NCI-H1105 treated with DMSO at 0.1 percent for 48 hours (cell line): ENCODE measurements at regions not wholly inside any gene's neighbourhood (a gene's known extent, or its start where the extent isn't known, plus 50 kb on each side); places are given as distances from the start of the nearest gene placed in this dataset.

Experiments
- DNase-seq: peaks from one replicate; lab custom pipeline; 2025; lab: John Stamatoyannopoulos, UW

DNA sequence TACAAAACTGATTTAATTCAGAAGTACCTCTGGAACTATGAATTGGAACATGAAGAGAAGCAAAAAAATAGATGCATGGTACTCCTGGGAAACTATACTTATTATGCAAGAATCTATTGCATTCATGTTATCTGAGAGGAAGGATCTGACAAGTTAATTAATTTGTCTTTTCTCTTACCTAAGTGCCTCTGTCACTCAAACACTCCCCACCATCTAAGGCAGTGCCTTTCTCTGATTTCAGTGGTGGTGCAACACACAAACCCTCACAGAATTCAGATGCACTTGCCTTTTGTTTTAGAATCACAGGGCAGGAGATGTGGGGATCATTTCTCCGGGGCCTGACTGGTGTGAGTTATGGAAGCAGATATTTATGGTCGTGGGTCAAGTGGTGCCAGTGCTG, 52.5 kb upstream of the C9orf72 start:
- no peak for DNase-seq

DNA sequence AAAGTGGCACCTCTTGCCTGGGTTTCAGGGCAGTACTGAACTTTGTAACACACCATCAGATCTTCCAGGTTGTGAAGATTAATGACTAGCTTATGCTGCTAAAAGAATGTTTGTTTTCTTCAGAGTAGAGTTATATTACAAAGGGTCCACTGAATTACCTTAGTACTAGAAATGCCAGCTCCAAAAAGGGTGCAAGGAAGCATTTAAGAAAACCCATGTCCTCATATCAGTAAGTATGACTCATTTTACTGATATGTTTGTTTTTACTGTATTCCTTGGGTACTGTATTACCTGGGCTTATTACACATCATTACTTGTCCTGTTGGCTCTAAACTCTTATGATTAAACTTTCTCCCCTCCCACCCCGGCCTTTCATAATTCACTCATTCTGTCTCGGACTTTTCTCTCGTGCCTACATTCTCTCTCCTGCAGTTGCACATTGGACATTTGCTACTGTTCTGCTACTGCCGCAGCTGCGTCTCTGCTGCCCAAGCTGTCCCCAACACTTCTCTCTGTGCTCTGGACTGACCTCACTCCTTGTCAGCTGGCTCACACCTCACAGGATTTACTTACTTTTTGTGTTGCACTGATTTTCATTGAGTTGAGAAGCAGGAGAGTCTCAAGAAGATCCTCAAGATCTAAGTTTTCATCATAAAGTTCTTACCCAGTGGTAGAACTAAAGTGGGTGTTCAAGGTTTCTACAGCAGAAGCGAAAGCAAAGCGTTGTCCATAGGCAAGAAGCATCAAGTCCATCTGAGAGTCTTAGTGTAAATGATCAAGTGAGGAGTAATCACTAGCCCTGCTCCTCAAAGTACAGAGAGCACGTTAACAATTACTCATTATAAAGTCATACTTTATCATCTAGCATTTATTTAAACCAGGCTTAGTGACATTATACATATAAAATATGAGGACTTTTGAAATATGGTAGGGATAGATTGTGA, 53.2 kb upstream of the C9orf72 start:
- no peak for DNase-seq

DNA sequence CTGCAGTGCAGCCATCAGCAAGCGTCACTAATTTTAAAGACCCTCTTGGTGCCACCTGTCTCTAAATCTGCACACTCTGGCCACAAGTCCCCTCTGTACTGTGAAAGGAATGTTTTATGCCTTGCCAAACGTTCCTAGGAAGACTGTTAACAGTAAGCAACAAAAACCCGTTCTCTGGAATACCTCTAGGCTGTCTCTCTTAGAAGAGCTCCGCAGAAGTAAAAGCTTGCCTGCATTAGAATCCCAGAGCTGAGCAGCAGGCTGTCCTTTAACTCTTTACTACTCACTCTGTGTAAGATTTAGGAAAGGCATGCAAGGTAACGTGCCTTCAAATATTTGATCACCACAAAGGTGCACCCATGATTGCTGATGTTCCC, 53.9 kb upstream of the C9orf72 start:
- DNase-seq = no peak

DNA sequence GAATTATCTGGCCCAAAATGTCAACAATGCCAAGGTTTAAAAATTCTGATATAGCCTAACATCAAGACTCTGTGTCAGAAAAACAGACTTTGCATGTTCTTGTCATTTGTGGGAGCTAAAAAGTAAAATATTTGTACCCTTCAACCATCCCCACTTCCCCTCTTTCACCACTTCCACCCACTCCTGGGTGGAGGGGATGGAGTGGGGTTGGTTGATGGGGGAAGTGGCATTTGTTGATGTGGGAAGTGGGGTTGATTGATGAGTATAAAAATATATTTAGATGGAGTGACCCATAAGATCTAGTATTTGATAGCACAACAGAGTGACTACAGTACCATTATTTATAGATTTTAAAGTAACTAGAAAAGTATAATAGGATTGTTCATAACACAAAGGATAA, 55.0 kb upstream of the C9orf72 start:
- no peak for DNase-seq

DNA sequence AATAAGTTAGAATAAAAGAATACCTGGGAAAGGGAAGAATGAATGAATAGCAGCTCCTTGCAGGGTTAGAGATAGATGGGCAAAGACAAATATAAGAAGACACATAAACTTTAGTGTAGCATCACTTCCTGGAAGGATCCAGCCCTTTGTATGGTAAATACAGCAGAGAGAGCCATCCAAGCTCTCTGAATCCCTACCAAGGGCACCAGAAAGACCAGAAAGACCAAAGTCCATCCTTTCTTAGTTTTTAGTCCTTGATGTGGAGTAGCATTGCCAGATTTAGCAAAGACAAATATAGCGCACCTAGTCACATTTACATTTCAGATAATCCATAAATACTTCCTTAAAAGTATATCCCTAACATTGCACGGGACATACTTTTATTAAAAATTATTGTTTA, 56.1 kb upstream of the C9orf72 start:
- DNase-seq = no peak

DNA sequence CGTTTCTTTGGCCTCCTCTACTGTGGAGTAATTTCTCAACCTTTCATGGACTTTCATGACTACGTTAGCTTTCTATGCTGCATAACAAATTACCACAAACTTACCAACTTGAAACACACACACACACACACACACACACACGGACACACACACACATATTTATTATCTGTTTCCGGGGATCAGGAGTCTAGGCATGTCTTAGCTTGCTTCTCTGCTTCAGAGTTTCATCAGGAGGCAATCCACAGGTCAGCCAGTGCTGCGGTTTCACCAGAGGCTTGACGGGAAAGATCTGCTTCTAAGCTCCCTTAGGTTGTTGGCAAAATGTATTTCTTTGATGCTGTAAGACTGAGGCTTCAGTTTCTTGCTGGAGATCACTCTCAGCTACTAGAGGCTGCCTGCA, 59.0 kb upstream of the C9orf72 start:
- no peak for DNase-seq

DNA sequence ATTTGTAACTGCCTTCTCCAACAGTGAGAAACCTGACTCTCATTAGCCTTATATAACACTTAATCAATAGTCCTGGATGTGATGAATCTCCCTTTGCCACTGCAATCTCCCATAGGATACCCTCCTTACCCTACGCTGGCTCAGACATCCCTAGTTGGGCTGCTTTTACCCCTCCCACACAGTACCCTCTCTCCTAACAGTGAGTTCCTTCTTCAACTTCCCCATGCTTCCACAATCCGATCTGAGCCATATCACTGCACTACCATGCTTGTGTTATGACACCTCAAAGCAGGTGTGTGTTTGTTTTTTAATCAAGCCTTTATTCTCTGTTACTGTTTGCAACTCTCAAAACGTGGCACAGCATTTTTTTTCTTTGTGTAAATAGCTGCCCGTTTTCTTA, 60.5 kb upstream of the C9orf72 start:
- DNase-seq = no peak

DNA sequence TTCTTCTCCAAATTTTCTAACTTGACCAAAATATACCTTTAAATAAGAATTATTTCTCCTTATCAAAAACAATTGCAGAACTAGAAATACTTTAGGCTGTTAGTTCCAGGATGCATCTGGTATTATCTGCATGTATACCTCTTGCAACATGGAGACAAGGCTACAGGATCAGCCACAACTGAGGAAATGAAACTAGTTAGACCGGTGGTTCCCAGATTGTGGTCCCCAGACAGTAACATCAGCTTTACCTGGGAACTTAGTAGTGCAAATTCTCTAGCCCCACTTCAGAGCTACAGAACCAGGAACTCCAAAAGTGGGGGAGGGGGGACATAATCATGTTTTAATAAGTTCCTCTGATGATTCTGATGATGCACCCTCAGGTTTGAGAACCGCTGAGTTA, 61.6 kb upstream of the C9orf72 start:
- DNase-seq = no peak

DNA sequence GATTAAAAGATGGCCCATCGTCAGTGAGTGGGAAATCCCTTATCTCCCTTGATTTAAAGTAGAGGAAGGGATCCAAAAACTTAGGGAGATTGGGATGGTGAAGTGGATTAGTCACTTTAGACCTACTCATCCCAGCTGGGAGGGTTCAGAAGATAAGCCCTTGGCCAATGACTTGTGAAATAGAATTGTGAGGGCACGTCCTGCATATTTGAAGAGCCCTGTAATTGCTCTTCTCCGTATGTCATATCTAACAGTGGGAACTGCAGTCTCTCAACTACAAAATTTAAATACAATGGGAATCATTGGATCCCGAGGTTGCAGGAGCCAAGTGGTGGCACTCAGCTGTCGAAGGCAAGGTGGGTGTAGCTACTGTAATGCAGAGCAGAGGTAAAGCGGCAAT, 65.4 kb upstream of the C9orf72 start:
- no peak for DNase-seq

DNA sequence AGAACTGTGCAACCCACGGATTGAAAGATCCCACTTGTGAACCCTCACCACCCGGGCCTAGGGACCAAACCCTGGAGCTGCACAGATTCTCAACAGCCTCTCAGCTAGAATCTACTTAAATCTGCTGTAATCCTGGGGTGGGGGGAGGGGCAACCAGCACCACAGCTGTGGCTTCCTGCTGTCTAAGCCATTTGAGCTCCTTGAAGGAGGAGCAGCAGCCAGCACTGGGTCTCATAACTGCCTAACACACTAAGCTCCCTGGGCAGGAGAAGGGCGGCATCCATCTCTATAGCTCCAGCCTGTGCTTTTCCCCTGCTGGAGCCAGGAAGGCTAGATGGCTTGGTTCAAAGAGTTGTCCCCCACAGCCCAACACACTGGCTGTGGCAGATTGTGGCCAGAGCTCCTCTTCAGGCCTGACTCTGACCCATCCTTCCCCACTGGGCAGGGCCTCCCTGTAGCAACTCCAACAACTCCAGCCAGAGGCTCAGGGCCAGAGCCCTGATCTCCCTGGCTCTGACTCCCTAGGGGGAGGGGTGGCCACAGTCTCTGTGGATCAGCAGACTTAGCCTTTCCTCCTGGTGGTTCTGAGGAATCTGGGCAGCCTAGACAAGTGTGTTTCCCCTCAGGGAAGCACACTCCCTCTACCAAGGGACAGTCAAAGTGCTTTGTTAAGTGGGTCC, 72.0 kb upstream of the C9orf72 start:
- no peak for DNase-seq

DNA sequence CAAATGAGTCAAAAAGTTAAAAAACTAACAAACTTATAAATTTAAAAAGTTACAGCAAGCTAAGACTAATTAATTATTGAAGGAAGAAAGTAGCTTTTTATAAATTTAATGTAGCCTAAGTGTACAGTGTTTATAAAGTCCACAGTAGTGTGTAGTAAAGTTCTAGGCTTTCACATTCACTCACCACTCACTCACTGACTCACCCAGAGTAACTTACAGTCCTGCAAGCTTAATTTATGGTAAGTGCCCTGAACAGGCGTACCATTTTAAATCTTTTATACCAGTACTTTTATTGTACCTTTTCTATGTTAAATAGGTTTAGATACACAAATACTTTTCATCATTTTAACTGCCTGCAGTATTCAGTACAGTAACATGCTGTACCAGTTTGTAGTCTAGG, 80.0 kb upstream of the C9orf72 start:
- no peak for DNase-seq

DNA sequence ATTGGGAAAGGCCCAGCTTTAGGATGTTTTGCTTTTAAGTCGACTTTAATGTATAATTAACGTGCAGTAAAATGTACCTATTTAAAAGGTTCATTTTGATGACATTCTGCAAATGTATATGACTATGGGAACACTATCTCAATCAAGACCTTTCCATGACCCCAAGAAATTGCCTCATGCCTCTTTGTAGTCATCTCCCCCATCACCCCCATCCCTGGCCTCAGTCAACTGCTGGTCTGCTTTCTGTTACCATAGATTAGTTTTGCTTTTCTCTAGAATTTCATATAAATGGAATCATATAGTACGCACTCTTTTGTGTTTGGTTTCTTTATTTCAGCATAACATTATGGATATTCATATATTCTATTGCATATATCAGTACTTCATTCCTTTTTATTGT, 80.7 kb upstream of the C9orf72 start:
- no peak for DNase-seq

DNA sequence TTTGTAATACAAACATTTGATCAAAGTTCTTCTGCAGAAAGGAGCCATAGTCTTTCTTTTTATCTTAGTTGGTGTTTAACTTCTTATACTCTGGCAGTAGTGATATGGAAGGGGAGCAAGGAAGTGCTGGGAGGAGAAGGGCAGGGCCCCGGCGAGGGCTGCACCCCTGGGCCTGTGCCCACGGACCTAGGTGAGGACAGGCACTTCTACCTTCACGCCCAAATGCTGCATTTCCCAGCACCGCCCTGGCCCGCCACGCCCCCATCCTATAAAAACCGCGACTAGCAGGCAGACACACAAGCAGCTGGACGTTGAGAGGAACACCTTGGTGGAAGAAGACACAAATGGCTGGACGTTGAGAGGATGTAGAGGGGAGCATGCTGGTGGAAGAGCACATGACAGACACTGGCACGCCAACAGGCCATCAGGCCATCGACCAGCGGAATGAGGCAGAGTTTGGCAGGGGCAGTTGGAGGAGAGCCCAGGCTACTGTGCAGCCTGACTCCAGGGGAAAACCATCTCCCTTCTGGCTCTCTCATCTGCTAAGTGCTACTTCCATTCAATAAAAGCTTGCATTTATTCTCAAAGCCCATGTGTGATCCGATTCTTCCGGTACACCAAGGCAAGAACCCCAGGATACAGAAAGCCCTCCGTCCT, 81.5 kb upstream of the C9orf72 start:
- DNase-seq = no peak

DNA sequence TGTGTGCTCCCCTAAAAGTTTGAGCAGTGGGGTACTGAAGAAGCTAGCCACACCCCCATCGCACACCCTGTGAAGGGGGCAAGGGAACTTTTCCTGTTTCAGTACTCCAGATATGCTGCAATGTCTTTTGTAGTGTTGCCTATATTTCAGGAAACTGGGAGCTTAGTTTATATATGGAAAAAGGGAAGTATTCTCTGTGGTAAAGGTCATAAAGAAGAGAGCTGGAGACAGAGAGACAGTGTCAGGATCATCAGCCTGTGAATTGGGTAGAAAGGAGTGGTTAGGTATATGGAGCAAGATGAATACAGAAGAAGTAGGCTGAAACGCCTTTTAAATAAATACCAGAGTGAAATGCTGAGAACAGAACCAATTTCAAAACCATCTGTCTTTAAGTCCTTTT, 82.2 kb upstream of the C9orf72 start:
- DNase-seq = no peak

DNA sequence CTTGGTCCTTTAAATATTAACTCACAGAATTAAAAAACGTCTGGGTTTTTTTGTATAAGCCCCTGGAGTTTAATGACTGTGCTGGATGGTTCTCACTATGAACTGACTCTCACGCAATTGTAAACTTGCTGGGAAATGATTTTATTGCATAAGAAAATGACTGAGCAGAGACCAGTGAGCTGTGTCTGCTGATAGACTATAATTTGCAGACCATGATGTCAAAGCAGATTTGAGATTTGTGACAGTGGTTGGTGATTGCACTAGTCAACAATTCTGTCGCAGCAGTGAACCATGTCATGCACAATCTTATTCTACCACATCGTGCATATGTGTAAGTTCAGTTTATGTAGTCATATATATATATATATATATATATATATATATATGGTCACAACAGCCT, 85.7 kb upstream of the C9orf72 start:
- no peak for DNase-seq

DNA sequence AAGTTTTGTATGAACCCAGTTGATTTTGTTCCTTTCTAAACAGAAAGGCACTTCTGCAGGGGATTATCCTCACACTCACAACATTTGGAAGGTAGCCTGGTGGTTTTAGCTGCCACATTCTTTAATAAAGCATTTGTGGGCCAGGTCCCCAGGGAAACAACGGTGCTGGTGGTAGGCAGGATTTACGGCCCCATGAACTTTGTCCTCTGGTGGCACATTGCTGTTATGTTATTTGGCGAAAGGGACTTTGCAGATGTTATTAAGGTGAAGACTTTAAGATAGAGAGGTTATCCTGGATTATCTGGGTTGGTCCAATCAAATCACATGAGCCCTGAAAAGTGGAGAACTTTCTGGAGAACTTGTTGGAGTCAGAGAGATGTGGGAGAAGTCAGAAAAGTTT, 86.3 kb upstream of the C9orf72 start:
- DNase-seq = no peak

DNA sequence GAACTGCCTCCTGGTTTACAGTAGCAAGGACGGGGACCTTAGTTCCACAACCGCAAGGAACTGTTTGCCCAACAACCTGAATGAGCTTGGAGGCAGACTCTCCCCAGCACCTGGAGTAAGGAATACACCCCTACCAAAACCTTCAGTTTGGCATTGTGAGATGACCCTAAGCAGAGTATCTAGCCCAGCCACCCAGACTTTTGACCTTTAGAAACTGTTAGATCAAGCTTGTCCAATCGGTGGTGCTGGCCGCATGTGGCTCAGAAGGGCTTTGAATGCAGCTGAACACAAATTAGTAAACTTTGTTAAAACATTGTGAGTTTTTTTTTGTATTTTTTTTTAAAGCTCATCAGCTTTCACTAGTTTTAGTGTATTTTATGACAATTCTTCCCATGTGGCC, 86.9 kb upstream of the C9orf72 start:
- DNase-seq = no peak

DNA sequence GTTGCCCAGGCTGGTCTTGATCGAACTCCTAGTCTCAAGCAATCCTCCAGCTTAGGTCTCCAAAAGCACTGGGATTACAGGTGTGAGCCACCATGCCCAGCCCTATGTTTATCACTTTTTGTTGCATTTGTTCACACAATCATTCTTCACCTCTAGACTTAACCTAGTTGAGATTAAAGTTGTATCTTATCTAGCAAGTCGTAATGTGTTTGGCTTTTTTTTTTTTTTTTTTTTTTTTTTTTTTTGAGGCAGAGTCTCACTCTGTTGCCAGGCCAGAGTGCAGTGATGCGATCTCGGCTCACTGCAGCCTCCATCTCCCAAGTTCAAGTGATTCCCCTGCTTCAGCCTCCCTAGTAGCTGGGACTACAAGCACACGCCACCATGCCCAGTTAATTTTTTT, 90.2 kb upstream of the C9orf72 start:
- no peak for DNase-seq

DNA sequence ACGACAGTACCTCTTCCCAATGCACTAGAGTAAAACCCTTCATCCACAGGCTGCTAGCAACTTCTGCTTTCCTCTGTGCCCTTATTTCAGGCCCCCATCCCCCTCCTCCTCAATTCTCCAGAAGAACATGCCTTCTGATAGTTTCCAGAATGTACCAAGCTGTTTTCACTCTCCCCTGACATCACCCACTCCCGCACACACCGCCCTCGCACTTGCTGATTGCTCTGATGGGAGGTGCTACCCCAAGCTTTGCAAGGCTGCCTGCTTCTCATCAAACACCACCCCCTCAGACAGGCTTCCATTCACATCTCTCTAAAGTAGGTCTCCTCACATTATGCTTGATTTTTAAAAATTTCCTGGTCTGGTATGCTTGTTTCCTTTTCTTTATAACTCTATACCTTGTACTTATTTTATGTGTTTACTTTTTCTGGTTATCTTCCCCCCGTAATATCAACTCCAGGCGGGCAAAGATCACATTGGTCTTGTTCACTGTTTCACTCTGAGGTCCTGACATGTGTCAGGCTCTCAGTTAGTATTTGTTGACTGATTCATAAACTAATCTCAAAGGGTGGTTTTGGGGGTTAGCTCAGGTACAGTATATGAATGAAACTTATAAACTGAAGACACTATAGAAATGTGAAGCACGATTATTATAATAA, 91.0 kb upstream of the C9orf72 start:
- DNase-seq = no peak

DNA sequence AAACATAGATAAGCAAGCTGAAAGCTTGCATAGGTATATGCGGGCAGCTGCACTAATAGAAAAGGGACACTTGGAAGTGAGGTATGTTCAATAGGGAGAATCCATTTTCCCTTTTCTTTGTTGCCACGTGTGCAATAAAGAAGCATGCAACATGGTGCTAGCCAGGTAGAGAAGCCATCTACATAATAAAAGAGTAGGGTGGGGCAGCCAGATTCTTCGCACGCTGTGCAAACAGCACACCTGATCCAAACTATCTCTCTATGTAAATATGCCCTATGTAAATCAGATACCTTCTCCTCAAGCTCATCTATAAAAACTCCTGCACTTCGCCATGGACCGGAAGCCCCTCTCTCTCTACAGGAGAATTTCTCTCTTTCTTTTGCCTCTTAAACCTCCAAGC, 91.9 kb upstream of the C9orf72 start:
- no peak for DNase-seq

DNA sequence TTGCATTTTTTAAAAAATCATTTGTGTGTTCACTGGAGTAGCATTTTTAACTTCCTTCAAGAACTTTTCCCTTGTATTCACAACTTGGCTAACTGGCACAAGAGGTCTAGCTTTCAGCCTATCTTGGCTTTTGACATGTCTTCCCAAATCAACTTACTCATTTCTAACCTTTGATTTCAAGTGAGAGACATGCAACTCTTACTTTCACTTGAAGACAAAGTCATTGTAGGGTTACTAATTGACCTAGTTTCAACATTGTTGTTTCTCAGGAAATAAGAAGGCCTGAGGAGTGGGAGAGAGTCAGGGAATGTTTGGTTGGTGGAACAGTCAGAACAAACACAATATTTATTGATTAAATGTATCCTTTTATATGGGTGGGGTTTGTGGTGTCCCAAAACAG, 95.0 kb upstream of the C9orf72 start:
- no peak for DNase-seq

DNA sequence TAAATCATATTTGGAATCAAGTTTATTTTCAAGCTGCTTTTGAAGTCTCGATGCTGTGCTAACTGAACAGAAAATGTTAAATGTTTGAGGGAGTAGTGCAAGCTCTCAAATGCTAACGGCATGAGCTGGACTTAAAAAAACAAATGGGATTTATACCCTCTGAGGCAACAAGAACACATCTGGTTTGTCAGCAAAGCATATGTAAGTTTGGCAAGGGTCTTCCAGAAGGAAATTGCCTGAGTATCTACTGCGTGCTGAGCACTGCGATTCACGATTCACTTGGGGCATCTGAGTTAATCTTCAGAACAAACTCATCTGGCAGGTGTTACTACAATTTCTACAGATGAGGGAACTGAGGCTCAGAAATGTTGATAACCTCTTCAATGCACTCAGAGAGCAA, 98.4 kb upstream of the C9orf72 start:
- DNase-seq = no peak

DNA sequence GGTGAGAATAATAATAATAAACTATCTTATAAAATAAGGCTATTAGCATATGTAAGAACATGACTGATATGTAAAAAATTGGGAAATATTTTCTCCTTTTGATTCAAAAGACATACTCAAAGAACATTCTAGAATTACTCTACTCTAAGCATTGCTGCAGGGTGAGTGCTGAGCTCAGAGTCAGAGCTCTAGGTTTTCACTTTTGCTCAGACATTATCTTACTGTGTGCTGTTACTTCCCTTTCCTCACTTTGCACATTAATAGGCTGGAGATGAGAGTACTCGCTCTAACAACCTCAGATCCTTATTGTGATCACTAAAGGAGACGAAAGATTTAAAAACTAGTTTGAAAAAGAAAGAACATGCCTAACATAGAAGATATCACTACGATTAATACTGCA, 99.4 kb upstream of the C9orf72 start:
- DNase-seq = no peak
